HuH-7.5 (cell line): ENCODE measurements at regions not wholly inside any gene's neighbourhood (a gene's known extent, or its start where the extent isn't known, plus 50 kb on each side); places are given as distances from the start of the nearest gene placed in this dataset.

Source experiments
- DNase-seq: peaks from one replicate; pipeline ENCODE4 v3.0.0; 2011; ENCODE audit warnings: low spot score

DNA sequence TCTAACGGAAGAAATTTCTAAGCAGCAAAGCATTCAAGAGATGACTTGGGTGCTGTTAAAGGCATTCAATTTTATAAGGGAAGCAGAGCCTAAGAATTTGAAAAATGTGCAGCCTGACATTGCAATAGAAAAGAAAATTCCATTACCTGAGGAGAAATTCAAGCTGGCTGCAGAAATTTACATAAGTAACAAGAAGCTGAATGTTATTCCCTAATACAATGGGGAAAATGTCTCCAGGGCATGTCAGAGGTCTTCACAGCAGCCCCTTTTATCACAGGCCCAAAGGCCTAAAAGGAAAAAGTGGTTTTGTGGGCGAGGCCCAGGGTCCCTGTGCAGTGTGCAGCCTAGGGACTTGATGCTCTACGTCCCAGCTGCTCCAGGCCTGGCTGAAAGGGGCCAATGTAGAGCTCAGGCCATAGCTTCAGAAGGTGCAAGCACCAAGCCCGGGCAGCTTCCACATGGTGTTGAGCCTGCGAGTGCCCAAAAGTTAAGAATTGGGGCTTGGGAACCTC is 306.7 kb downstream of the RDH14 start:
- no peak for DNase-seq

- no peak for DNase-seq
Observed at GRCh38 chr2:18251486-18251885, 309.0 kb downstream of the RDH14 start.

GRCh38 chr2:18247282-18248110 is 313.0 kb downstream of the RDH14 start:
- DNase-seq, result no peak

GRCh38 chr2:18245375-18245774 is 315.1 kb downstream of the RDH14 start:
- no peak for DNase-seq

- DNase-seq, result no peak
Observed at GRCh38 chr2:18244845-18245244, 315.6 kb downstream of the RDH14 start.

DNA sequence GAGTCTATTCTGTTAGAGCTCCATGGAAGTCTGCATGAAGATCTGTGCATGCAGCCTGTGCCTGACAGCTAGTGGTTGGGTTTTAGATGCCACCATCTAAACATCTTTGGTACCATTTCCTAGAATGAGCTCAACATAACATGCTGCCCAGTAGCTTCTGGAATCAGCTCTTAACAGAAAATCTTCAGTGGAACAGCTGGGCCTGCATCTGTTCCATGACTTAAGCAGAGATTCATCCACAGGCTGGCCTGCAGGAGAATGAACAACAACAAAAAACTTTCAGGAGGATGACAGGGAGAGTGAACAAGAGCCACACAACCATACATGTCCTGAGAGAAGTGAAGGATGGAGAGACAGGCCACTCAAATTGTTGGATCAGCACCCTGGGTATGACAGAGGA is 316.6 kb downstream of the RDH14 start:
- no peak for DNase-seq

DNA sequence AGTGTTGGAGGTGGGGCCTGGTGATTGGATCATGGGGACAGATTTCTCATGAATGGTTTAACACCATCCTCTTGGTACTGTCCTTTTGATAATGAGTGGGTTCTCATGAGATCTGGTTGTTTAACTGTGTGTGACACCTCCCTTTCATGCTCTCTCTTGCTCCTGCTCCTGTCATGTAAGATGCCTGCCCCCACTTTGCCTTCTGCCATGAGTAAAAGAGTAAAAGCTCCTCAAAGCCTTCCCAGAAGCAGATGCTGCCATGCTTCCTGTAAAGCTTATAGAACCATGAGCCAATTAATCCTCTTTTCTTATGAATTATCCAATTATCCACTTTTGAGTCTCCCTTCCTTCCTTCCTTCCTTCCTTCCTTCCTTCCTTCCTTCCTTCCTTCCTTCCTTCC is 317.7 kb downstream of the RDH14 start:
- DNase-seq, result no peak

DNA sequence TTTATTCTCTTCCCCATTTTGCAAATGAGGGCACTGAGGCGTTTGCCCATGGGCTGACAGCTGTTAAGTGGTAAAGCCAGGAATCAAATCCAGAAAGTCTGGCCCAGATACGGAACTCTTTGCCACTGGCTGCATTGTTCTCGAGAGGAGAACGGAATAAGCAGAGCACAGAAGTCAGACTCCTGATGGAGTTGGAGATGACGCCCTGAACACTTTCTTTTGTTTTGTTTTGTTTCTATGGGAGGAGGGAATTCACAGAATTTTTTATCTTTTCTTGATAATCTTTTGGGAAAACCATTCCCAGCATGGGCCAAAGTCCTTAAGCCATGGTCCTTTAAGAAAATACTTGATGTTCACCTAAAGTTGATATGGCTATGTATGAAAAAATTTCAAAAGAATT is 322.2 kb downstream of the RDH14 start:
- no peak for DNase-seq

DNA sequence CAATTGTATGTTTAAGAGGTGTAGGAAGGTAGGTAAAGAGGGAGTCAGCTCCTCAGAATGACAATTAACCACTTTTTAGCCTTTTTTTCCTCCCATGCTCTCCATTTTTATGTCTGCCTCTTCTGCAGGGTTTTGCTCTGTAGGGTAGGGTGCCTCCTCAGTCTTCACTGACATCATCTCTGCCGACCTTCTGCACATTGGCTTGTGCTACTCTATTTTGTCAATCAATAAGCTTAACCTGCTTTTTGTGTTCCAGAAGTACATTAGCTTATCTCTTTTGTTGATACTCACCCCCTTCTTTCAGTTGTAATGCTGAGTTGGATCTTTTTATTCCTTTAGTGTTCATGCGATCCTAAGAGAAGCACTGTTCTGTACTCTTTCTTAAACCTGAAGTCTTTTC is 323.2 kb downstream of the RDH14 start:
- no peak for DNase-seq

GRCh38 chr2:18232731-18233438 is 327.6 kb downstream of the RDH14 start:
- DNase-seq, result no peak

DNA sequence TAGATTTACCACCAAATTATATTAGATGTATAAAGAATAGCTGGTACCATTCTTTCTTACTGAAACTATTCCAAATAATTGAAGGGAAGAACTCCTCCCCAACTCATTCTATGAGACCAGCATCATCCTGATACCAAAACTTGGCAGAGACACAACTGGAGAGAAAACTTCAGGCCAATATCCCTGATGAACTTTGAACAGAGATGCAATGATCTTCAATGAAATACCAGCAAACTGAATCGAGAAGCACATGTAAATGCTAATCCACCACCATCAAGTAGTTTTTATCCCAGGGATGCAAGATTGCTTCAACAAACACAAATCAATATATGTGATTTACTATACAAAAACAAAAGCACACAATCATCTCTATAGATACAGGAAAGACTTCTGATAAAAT is 329.8 kb downstream of the RDH14 start:
- no peak for DNase-seq

DNA sequence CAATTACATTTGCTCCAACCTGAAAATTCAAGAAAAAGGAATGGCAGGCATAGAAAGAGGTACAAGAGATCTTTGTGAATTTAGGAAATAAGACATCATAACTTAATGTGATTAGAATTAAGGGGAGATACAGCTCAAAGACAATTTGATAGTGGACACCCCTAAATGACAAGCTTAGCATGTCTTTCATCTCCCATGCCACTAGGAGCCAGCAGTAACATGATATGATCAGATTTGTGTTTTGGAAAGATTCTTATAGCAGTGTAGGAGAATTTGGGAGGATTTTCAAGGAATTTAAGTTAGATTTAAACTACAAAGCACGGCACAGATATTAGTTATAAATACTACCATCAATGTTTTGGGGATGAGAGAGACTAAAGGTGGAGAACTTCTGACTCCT is 340.8 kb downstream of the RDH14 start:
- no peak for DNase-seq

- DNase-seq, result no peak
Observed at GRCh38 chr2:18218160-18218933, 339.9 kb downstream of the KCNS3 start.

DNA sequence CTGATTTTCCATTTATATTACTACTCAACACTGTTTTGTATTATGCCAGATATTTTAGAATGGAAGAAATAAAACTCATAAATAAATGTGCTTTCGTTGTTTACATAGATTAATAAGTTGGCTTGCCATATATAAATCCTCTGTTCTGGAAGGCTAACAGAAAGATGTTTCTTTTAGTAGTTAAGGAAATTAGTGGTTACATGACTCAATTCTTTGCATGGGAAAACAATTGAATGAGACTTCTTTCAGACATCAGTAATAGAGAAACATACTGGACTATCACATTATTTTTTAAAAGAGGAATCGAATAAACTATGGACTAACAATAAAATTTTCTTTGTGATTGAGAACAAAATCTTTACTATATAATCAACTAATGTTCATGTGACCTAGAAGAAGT is 336.5 kb downstream of the KCNS3 start:
- DNase-seq, result no peak

GRCh38 chr2:18213986-18214385 is 335.5 kb downstream of the KCNS3 start:
- no peak for DNase-seq

GRCh38 chr2:18209934-18210639 is 331.6 kb downstream of the KCNS3 start:
- DNase-seq, result no peak

DNA sequence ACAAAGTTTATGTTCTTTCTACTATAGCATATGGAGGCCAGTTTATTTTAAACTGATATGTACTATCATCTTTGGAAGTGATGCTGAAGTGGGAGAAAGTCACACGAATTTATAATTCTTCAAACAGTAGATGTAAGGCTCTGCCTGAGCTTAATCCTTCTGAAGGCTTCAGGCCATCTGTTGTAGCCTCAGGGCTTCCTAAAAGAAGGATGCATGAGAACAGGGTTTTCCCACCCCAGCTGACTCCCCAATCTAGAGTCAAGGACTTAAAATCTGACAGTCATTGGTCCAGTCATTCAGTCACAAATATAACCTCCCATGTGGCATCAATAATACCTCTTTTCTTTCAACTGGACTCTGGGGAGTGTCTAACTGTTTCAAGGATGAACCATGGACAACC is 330.5 kb downstream of the KCNS3 start:
- DNase-seq, result no peak

GRCh38 chr2:18200771-18201170 is 322.3 kb downstream of the KCNS3 start:
- DNase-seq, result no peak

GRCh38 chr2:18198677-18199076 is 320.2 kb downstream of the KCNS3 start:
- no peak for DNase-seq

- DNase-seq, result no peak
Observed at GRCh38 chr2:18194161-18194560, 315.7 kb downstream of the KCNS3 start.

- no peak for DNase-seq
Observed at GRCh38 chr2:18186816-18187613, 308.5 kb downstream of the KCNS3 start.
